LNCaP clone FGC (cell line): ENCODE measurements at regions not wholly inside any gene's neighbourhood (a gene's known extent, or its start where the extent isn't known, plus 50 kb on each side); places are given as distances from the start of the nearest gene placed in this dataset.

ENCODE experiments used
- DNase-seq: peaks from one replicate; pipeline ENCODE4 v3.0.0-alpha.2; 2011; ENCODE audit warnings: low read depth
- H3K4me3 ChIP-seq: 2 replicates; pipeline ENCODE4 v1.5.1; 2011; ENCODE audit warnings: mild to moderate bottlenecking, low read depth, low read length, control low read depth
- TF ChIP-seq, protein P1 (sequence below): IDR thresholded peaks from 2 replicates; pipeline ENCODE4 v1.5.1; 2012; ENCODE audit warnings: mild to moderate bottlenecking; ENCODE audit not compliant: control insufficient read depth, insufficient read depth; ENCODE audit errors: extremely low read depth

- no peak overlapping the region for H3K4me3 ChIP-seq
- TF ChIP-seq, protein P1, sequence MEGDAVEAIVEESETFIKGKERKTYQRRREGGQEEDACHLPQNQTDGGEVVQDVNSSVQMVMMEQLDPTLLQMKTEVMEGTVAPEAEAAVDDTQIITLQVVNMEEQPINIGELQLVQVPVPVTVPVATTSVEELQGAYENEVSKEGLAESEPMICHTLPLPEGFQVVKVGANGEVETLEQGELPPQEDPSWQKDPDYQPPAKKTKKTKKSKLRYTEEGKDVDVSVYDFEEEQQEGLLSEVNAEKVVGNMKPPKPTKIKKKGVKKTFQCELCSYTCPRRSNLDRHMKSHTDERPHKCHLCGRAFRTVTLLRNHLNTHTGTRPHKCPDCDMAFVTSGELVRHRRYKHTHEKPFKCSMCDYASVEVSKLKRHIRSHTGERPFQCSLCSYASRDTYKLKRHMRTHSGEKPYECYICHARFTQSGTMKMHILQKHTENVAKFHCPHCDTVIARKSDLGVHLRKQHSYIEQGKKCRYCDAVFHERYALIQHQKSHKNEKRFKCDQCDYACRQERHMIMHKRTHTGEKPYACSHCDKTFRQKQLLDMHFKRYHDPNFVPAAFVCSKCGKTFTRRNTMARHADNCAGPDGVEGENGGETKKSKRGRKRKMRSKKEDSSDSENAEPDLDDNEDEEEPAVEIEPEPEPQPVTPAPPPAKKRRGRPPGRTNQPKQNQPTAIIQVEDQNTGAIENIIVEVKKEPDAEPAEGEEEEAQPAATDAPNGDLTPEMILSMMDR = no peak
- no peak for DNase-seq
Measured at GRCh38 chr10:4456776-4457175, 369.2 kb upstream of the AKR1E2 start.

GRCh38 chr10:4456279-4456678 lies 369.7 kb upstream of the AKR1E2 start:
- no peak overlapping the region for H3K4me3 ChIP-seq
- no peak for DNase-seq
- TF ChIP-seq, protein P1 = no peak

GRCh38 chr10:4453950-4454349 lies 372.1 kb upstream of the AKR1E2 start:
- TF ChIP-seq, protein P1 = no peak
- DNase-seq = no peak
- H3K4me3 ChIP-seq = no peak overlapping the region

DNA sequence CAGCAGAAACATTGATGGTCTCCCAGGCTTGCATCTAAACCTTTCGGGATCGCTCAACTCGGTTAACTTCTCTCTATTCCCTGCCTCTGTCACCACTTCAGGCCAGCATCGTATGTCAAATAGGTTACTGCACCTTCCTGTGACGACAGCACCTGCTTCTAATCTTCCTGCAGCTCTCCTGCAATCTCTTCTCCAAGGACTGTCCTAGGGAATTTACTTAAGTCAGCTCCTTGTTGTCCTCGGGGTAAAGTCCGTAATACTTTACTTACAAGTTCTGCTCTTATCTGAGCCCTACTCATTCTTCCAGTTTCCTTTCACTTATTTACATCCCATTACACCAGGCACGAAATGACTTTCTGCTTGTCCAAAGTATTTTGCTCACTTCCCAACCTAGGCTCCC lies 372.7 kb upstream of the AKR1E2 start:
- DNase-seq = no peak
- TF ChIP-seq, protein P1 = no peak
- no peak overlapping the region for H3K4me3 ChIP-seq

- H3K4me3 ChIP-seq = no peak overlapping the region
- TF ChIP-seq, protein P1 = no peak
- DNase-seq = no peak
Measured at GRCh38 chr10:4450981-4451908, 374.8 kb upstream of the AKR1E2 start.

GRCh38 chr10:4450169-4450568 lies 375.8 kb upstream of the AKR1E2 start:
- DNase-seq = no peak
- no peak overlapping the region for H3K4me3 ChIP-seq
- TF ChIP-seq, protein P1 = no peak
